GM18907 (cell line): ENCODE measurements at regions not wholly inside any gene's neighbourhood (a gene's known extent, or its start where the extent isn't known, plus 50 kb on each side); places are given as distances from the start of the nearest gene placed in this dataset.

Experiments used
- ATAC-seq: cut with Tn5 transposase; IDR thresholded peaks from one replicate; pipeline ENCODE4 v1.9.1; 2021; ENCODE audit warnings: mild to moderate bottlenecking, moderate library complexity; ENCODE audit not compliant: unreplicated experiment

DNA sequence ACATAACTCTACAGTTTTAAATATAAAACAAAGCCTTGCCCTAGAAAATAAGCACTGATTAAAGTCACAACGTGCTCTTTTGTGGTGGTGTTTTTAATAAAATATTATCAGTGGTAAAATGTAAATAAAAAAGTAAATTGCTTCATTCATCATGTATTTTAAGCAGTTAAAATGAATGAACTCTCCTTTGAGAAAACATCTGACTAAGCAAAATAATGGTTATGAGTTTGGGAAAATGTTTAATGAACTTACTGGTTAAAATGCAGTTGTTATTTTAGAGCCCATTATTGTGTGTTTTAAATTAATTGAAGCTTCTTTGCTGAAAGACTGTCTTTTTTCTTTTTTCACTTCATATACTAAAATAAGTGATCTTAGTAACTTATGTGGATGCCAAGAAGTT lies 1007.5 kb upstream of the ARRDC3 start:
- ATAC-seq: no peak

DNA sequence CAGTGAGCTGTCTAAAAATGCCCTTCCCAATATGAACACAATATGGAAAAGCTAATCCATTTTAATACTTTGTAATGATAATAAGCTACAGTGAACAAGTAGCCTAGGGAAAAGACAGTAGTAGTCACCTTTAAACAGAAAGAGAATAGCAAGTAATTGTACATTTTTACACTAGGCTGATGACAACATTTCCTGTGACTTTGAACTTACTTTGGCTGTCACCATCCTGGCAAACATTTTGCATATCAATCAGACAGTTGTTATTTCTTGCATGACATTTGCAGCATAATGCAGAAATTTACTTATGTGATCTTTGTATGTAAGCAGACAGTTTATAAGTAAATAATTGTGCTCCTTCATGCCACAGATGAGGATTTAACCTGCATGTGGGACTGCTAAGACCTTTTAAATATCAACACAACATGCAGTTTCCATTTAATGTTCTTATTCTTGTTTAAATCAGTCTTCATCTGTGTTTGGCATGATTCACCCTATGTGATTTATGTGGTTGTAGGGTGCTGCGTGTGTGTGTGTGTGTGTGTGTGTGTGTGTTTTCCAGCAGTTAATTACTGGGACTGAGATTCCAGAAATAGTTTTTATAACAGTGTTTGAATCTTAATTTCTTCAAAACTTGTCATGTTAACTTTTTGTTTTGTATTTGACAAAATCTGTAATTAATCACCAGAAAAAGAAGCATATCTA lies 997.1 kb upstream of the ARRDC3 start:
- no peak for ATAC-seq

DNA sequence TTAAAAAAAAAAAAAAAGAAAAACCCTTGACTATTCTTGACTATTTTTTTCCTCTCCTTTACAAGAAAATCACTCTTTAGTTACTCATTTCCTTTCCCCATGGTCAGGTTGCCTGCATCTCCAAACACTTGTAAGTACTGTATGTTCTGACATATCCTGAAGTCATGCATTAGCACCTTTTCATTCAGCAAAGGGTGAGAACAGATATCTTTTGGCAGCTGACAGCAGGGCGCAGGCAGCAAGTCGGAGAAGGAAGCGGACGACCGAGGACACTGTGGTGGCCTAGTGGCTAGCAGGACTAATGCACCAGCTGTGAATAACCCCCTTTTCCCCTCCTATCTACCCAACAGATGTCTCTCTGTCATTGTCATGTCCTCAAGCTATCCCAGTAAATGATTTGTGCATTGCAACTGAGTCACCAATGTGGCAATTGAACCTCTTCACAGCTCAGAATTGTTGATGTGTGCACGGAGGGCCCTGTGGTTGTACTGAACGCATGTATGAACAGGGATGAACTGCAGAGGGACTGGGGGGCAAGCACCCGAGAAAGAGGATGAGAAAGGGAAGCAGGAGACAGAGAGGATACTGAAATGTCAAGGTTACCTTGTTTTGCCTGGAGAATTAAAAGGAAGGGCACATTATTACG lies 996.0 kb upstream of the ARRDC3 start:
- no peak for ATAC-seq

DNA sequence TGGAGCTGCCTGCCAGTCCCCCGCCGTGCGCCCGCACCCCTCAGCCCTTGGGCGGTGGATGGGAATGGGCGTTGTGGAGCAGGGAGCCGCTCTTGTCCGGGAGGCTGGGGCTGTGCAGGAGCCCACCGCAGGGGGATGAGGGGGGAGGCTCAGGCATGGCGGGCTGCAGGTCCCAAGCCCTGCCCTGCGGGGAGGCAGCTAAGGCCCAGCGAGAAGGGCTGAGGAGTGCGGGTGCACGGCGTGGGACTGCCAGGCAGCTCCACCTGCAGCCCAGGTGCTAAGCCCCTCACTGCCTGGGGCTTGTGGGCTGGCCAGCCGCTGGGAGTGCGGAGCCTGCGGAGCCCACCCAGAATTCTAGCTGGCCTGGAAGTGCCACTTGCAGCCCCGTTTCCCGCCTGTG lies 991.7 kb upstream of the ARRDC3 start:
- no peak for ATAC-seq

DNA sequence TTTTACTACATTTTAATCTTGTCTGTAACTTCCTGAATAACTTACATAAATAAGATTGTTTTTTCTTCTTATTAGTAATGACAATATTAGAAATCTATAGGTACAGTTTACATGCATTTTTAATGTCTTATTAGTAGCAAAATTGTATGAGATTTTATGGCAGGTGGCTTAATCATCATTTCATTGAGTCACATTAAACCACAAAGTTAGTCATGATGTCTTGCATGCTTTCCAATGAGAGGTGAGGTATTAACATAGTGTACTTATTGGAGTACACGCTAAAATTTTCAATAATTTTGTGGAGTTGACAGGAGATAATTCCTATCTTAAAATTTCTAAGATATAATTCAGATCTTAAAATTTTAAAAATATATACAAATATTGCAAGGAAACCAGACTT lies 989.6 kb upstream of the ARRDC3 start:
- ATAC-seq: no peak

DNA sequence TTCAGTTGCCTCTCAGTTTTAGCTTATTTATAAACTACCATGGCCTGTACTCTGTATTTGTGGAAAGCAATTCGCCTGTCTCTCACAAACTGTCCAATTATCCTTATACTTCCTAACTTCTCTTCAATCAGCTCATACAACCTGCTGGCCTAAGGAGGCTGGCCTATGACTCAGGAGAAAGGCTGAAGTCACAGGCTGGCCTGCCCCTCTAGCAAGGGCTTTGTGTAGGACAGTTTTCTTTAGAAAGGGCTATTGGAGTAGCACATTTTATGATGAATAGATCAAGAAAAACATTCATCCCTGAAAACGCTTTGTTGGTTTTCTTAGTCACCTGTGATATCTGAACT lies 988.7 kb upstream of the ARRDC3 start:
- no peak for ATAC-seq

DNA sequence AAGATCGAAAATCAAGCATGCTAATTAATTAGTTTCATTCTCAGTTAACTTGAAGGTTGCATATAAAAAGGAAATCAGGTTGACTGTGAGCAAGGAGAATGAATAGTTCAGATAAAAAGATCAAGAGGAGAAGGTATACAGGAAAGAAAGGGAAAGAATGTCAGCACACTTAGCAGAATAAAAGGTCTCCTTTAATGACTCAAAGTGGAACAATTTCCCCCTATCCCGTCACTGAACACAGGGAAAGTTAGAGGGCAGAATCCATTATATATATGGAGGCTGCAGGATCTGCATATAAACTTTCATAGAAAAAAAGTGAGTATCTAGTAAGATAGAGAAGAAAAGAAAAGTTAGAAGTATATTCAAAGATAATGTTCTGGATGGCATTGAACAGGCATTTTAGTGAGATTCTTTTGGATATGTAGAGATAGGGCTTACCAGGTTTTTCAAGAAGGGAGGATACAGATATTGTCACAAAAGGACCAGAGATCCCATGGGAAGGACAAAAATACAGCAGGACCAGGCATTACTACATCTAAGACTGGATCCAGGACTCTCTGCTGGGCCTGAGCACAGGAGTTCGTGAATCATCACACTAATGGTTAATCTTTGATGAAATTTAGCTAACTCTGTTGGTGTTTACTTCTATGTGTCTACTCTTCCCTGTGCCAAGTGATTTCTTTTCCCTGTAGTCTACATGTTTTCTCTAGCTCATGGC lies 988.2 kb upstream of the ARRDC3 start:
- no peak for ATAC-seq

DNA sequence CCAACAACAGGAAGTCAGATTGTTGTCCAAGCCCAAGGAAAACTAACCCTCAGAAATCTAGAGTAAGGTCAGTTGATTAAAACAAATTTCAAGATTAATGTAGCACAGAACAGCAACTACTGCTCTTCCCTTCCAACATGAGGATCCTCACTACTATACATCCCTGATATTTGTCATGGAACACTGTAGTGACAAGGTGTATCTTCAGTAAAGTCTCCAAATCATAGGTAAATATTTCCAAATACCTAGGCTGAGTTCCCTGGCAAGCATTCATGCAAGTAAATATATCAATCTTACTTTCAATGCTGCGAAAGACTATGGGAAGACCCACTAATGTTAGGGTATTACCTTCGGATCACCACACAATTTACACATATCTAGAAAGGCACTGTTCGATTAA lies 986.9 kb upstream of the ARRDC3 start:
- no peak for ATAC-seq

DNA sequence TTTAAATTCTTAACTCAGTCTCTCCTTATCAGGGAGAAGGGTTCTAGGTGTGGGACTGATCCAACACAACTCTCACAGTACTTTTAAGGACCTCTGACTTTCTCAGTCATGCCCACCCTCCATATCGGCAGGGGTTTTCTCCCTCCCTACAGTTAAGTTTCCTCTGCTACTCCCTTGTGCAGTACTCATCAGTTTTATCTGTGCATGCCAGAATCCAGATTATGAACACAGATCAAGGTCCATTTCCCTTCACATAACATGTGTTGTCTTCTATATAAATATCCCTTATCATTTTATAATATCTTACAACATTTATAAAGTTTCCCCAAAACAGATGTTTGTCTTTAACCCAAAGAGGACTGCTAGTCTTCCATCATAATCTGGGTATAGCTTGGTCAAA lies 986.5 kb upstream of the ARRDC3 start:
- ATAC-seq: no peak

DNA sequence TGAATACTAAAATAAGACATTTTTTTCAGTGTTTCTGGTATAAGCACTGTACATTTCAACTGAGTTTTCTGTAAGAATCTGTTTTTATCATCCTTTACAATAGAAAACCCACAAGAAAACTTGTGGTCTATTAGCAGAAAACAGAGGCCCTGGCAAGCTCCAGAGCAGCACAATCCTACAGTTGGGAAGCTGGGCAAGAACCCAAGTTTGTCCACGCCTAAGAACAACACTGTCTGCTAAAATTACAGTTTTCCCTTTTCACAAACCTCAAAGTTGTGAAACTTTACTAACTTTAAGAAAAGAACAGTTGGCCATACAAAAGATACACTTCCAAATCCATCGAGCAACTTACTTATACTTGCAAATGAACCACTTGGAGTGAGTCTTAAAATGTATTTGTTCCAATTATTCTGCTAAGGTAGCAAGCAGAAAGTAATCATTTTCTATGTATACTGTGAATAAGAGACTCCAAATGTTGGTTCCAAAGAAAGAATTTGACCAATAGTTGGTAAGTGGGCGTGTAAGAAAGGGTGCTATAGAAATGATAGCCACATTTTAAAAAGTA lies 982.0 kb upstream of the ARRDC3 start:
- ATAC-seq: no peak

DNA sequence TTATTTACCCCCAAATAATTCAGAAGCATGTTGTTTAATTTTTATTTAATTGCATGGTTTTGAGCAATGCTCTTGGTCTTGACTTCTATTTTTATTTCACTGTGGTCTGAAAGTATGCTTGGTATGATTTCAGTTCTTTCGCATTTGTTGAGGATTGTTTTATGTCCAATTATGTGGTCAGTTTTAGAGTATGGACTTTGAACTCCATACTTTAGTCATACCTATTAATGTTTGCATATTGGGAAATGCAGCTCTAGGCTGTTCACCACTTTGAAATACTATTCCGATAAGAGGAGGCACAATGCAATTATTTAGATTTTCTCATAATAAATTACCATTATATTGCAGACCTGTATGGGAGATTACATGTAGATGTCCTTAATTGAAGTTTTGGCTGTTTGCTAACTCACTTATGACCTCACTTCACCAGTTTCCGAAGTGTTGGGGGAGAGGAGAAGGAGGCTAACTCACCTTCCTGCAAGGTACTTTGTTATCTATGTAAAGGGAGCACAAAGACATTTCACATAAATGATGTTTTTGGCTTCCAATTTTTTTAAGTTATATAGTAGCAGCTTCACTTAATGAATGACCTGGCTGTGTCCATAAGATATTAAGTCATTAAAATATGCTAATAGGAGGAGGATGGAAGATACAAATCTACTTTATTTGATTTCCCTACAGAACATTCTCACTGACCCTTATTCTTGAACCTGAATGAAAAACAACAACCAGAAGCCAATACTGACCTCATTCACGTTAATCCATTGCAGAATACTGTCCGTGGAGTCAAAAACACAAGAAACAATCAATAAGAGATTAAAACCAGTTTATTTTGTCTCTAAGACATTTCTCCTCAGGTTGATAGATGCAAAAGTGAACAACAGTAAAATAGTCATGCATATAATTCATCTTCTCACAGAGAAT lies 970.3 kb upstream of the ARRDC3 start:
- no peak for ATAC-seq

DNA sequence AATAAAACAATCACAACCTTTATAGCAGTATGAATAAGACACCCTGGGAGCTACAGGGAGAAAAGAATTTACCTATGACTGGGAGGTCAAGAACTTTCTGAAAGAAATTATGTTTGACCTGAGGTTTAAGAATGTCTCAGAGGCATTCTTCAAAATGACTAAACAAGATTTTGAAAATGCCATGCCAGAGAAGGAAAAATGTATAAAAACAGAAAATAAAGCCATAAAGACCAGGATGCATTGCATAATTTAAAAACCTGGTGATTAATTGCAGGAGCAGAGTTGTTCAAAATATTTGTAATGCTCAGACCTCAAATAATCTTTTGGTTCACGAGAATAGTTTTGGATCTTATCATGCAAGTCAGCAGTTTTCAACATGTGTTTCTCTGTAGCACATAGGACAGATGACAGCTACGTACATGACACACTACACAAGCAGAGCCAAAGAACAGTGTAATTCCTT lies 954.7 kb upstream of the ARRDC3 start:
- ATAC-seq: no peak

DNA sequence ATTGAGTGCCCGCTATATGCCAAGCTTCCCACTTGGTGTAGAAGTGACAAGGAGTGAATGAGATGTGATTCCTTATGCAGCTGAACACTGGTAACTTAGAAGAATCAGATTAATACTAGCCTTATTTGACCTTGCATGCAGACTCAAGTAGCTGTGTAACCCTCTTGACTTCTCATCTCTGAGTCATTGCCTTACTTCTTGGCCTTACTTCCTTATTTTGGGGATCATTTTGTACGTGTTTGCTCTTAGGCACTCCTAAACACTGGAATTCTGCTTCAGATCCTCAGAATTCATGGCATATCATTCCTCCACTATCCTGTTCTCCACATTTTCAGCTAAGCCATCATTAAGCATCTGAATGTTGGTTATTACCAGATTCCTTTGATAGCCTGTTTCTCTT lies 948.9 kb upstream of the ARRDC3 start:
- no peak for ATAC-seq

DNA sequence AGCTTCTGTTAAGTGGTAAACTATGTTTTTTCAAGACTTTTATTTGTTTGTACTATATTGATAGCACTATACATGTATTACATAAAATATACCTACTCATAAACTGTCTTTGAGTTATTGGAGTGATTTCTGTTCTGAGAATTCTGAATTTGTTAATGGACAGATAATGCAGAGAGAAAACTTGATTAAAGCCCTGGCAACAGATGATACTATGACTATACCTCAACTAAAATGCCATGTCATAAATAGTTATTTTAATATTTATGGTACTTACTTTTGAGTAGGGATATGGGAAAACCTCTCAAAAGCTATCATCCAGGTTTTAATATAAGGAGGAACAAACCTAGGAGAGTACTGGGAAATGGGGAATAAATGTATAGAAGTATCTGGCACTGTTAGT lies 947.2 kb upstream of the ARRDC3 start:
- no peak for ATAC-seq

DNA sequence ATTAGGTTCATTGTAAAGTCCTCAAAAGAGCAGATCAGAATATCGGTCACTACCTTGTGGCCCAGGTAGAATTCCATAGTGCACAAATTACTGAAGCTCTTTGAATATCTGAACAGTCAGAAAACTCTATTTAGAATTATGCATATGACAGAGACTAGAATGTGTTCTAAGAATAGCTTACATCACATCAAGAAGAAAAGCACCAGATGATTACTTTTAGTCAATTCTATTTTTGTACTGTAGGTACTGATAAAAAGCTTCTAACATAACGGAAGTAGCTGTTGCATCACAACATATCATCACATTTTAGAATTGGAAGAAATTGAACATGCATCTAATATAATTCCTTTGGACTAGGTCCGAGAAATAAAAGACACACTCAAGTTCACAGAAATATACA lies 946.6 kb upstream of the ARRDC3 start:
- ATAC-seq: no peak

DNA sequence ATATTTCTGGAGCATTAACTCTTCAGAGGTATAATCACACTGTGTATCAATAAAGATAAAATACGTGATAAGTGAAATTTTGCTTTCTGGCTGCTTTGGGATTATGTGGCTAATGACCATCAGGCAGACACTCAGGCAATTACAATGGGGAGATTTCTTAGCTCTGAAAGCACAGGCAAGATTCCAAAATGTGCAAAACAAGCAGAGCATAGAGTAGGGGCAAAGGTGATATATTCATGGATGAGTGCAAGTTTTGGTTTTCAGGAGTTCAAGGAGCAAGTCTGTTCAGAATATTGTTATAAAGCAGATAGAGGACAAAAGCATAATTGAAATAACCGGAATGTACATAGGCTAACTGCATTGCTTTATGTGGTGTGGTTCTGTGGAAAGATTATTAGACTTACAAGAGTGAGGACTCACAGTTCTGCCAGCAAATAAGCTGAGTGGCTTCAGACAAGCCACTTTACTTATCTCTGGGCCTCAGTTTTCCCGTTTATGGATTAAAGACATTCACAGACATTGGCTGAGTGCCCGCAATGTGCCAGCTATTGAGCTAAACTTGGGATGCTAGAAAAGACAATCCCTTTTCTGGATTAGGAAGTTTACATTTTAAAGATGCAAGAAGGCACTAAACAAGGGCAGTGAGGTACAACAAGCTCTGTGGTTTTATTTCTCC lies 945.6 kb upstream of the ARRDC3 start:
- ATAC-seq: no peak

DNA sequence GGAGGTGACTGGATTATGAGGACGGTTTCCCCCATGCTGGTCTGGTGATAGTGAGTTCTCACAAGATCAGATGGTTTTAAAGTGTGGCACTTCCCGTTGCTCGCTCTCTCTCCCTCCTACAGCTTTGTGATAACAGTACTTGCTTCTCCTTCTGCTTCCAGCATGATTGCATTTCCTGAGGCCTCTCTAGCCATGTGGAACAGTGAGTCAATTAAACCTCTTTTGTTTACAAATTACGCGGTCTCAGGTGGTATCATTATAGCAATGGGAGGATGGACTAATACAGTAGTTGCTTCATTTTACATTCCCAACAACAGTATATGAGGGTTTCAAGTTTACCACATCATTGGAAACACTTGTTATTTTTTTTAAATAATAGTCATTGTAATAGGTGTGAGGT lies 937.3 kb upstream of the ARRDC3 start:
- no peak for ATAC-seq

DNA sequence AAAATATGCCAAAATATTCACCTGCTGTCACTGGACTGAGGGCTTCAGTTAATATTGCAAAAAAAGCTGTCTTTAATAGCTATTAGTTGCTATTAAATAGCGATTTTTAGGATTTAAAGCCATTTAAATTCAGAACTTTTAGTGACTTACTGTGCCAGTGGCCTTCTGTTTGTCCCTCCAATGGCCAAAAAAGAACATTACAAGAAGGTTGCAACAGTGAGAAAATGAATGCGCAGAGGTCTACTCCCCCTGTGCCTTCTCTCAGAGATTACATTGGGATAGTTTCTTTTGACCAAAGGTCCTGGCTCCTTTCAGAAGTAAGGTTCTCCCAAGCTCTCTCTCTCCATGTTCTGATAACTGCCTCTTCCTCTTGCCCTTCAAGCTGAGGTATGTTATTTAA lies 930.3 kb upstream of the ARRDC3 start:
- ATAC-seq: no peak

DNA sequence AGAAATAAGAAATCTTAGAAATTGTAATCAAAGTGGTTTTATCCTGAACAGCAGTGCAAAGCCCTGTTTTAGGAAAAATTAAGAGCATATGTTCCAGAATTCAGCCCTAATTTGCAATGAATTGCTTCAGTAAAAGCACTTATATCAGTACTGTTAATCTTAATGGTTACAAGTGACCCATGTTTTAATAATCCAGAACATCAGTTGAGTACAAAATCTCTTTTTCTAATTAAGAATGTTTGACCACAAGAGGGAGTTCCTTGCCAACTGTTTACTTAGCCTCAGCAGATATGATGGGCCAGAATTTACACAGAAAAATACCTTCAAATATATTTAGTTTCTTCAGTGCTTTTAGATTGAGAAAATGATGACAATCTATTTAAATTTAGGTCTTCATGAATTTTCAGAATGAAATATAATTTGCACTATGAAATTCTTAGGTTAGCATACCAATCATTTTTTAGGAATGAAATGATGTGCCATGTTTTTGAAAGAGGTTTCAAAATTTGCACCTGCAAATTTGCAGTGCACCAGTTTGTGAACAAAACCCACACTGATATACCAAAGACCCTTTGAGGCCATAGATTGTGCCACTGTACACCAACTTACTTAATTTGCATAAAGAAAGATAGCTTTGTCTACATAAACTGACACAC lies 926.3 kb upstream of the ARRDC3 start:
- no peak for ATAC-seq

DNA sequence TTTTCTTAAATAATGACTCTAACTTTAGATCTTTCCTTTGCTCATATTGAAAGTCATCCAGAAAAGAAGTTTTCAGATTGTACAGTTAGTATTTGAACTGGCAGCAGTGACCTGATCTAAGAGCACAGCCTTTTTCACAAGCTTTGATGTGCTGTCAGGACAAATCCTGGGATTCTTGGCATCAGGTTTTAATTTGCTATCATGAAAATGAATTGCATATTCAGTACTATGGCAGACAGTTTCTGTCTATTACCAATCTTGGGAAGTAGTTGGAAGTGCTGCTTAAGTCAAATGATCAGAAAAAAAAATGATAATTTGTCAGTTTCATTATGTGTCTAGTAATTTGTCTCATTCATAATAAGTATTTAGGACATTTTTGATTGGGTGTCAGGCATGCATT lies 925.6 kb upstream of the ARRDC3 start:
- no peak for ATAC-seq
